Astrocyte (in vitro differentiated cells and primary cell): ENCODE measurements at regions not wholly inside any gene's neighbourhood (a gene's known extent, or its start where the extent isn't known, plus 50 kb on each side); places are given as distances from the start of the nearest gene placed in this dataset.

Experiments used
- CTCF ChIP-seq: IDR thresholded peaks from 2 replicates; pipeline ENCODE4 v1.5.1; 2011; ENCODE audit warnings: low read depth, mild to moderate bottlenecking, inconsistent platforms, low read length, moderate library complexity; ENCODE audit not compliant: insufficient read depth
- EZH2 ChIP-seq: IDR thresholded peaks from 2 replicates; pipeline ENCODE4 v1.6.1; 2012; ENCODE audit warnings: mild to moderate bottlenecking, low read length, inconsistent platforms; ENCODE audit not compliant: insufficient read depth

DNA sequence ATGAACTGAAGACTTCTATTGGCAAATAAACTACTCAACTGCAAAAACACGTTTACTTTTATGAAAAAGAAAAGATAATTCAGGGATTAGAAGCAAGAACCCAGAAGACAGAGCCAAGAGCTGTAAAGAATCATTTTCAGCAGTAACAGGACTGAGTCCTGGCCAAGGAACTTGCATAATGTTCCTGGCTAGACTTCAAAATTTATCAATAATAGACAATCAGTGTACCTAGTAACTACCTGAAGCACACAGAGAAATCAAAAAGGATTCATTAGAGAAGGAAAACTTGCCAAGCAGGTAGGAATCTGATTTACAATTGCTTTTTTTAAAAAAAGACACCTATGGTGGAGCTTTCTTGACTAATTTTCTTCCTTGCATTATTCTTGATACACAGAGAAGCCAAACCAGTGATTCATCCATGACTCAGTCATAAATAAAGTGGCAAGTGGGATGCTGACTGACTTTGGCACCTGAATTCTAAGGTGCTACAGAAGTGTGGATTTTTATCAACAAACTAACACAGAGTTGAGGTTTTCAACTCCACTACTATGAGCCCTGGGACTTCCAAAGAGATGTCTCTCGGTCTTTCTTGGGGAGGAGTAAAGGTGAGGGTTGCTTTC is 281.3 kb downstream of the BMP7 start:
- TF ChIP-seq EZH2 (no peak), CTCF (no peak)
